IMR-90 (cell line): ENCODE measurements at regions not wholly inside any gene's neighbourhood (a gene's known extent, or its start where the extent isn't known, plus 50 kb on each side); places are given as distances from the start of the nearest gene placed in this dataset.

Experiments
- ATAC-seq: fragments of 200-7000 bp; cut with Tn5 transposase; 2 replicates; pipeline ENCODE4 v1.9.1; 2020; ENCODE audit warnings: low read depth, mild to moderate bottlenecking, moderate library complexity
- BruUV-seq: library from RNA; stranded (reverse); fragments of 400-500 nt; replicated peaks from 2 replicates; lab custom pipeline; 2021; lab: Mats Ljungman, UMichigan
- CTCF ChIA-PET: fragments of 300-600 bp; formaldehyde crosslinking; extraction: SDS; loops from one replicate; lab custom pipeline; 2021; ENCODE audit warnings: antibody characterized with exemption; lab: Yijun Ruan, JAX
- POLR2A ChIA-PET: fragments of 300-600 bp; sonication (Branson Sonifier 250); formaldehyde crosslinking; loops from one replicate; lab custom pipeline; 2022; ENCODE audit warnings: antibody characterized with exemption; ENCODE audit not compliant: unreplicated experiment; lab: Charles Lee
- DNase-seq: peaks from one replicate; pipeline ENCODE4 v3.0.0; 2013
- H2AFZ ChIP-seq: replicated peaks from 2 replicates; pipeline ENCODE3; 2013; ENCODE audit warnings: low read length, mild to moderate bottlenecking; ENCODE audit not compliant: poor library complexity
- H2AK5ac ChIP-seq: 2 replicates; pipeline ENCODE4 v1.6.1; 2013; ENCODE audit warnings: low read depth, low read length, inconsistent platforms
- H2AK9ac ChIP-seq: replicated peaks from 2 replicates; pipeline ENCODE3; 2013; ENCODE audit warnings: mild to moderate bottlenecking, low read depth, low read length, moderate library complexity; ENCODE audit not compliant: poor library complexity
- H2BK120ac ChIP-seq: 2 replicates; pipeline ENCODE4 v1.6.1; 2013; ENCODE audit warnings: low read depth, low read length, inconsistent platforms
- H2BK15ac ChIP-seq: 3 replicates; pipeline ENCODE4 v1.6.1; 2013; ENCODE audit warnings: low read depth, low read length, inconsistent platforms
- H2BK20ac ChIP-seq: 2 replicates; pipeline ENCODE4 v1.6.1; 2013; ENCODE audit warnings: low read depth, mild to moderate bottlenecking, inconsistent platforms, low read length, moderate library complexity
- H2BK5ac ChIP-seq: 2 replicates; pipeline ENCODE4 v1.6.1; 2013; ENCODE audit warnings: mild to moderate bottlenecking, low read depth, low read length, inconsistent platforms; ENCODE audit not compliant: poor library complexity, severe bottlenecking
- H3K14ac ChIP-seq: replicated peaks from 2 replicates; pipeline ENCODE4 v1.6.1; 2013; ENCODE audit warnings: low read depth, low read length, inconsistent platforms
- H3K18ac ChIP-seq: 2 replicates; pipeline ENCODE4 v1.6.1; 2013; ENCODE audit warnings: low read depth, low read length, control low read depth
- H3K23ac ChIP-seq: 2 replicates; pipeline ENCODE4 v1.6.1; 2013; ENCODE audit warnings: low read depth, low read length, inconsistent platforms
- H3K27ac ChIP-seq: 2 replicates; pipeline ENCODE4 v1.5.1; 2013; ENCODE audit warnings: mild to moderate bottlenecking, control low read depth, low read length; ENCODE audit not compliant: insufficient read depth
- H3K27me3 ChIP-seq: 2 replicates; pipeline ENCODE4 v1.6.1; 2013; ENCODE audit warnings: low read length; ENCODE audit not compliant: control insufficient read depth, insufficient read depth
- H3K36me3 ChIP-seq: 2 replicates; pipeline ENCODE4 v1.6.1; 2013; ENCODE audit warnings: low read length, mixed read lengths; ENCODE audit not compliant: control insufficient read depth, insufficient read depth
- H3K4ac ChIP-seq: 2 replicates; pipeline ENCODE4 v1.6.1; 2013; ENCODE audit warnings: low read depth, low read length, inconsistent platforms
- H3K4me1 ChIP-seq: 2 replicates; pipeline ENCODE4 v1.6.1; 2013; ENCODE audit warnings: low read length, mixed read lengths; ENCODE audit not compliant: control insufficient read depth, insufficient read depth
- H3K4me2 ChIP-seq: 2 replicates; pipeline ENCODE4 v1.6.1; 2013; ENCODE audit warnings: low read depth, mild to moderate bottlenecking, control low read depth, low read length, moderate library complexity
- H3K4me3 ChIP-seq: 2 replicates; pipeline ENCODE4 v1.5.1; 2013; ENCODE audit warnings: low read depth, mild to moderate bottlenecking, control low read depth, low read length, moderate library complexity; ENCODE audit not compliant: insufficient read depth
- H3K56ac ChIP-seq: 2 replicates; pipeline ENCODE4 v1.6.1; 2013; ENCODE audit warnings: low read length, inconsistent platforms; ENCODE audit not compliant: insufficient read depth; ENCODE audit errors: extremely low read depth
- H3K79me1 ChIP-seq, 2 experiments: 2 replicates each; pipeline ENCODE4 v1.6.1; 2013; ENCODE audit warnings: low read length in 2 of 2, inconsistent platforms in 1 of 2, low read depth in 1 of 2
- H3K9ac ChIP-seq: 2 replicates; pipeline ENCODE4 v1.6.1; 2013; ENCODE audit warnings: low read depth, low read length, control low read depth
- H3K9me1 ChIP-seq: 2 replicates; pipeline ENCODE4 v1.6.1; 2013; ENCODE audit warnings: low read length, inconsistent platforms; ENCODE audit not compliant: insufficient read depth
- H3K9me3 ChIP-seq: 2 replicates; pipeline ENCODE4 v1.6.1; 2013; ENCODE audit warnings: low read length; ENCODE audit not compliant: control insufficient read depth, insufficient read depth
- H4K20me1 ChIP-seq: 2 replicates; pipeline ENCODE4 v1.6.1; 2013; ENCODE audit warnings: low read length, inconsistent platforms; ENCODE audit not compliant: insufficient read depth
- H4K5ac ChIP-seq: 2 replicates; pipeline ENCODE4 v1.6.1; 2013; ENCODE audit warnings: mild to moderate bottlenecking, low read depth, low read length, control low read depth
- H4K8ac ChIP-seq, 2 experiments: 2 replicates each; pipeline ENCODE4 v1.6.1; 2013; ENCODE audit warnings: low read depth in 2 of 2, low read length in 2 of 2, control low read depth in 1 of 2, inconsistent platforms in 1 of 2
- H4K91ac ChIP-seq: 2 replicates; pipeline ENCODE4 v1.6.1; 2013; ENCODE audit warnings: low read depth, low read length, inconsistent platforms; ENCODE audit not compliant: insufficient read depth
- POLR2A ChIP-seq: IDR thresholded peaks from 2 replicates; pipeline ENCODE4 v1.6.1; 2012; ENCODE audit warnings: mild to moderate bottlenecking, low read depth, low read length
- WGBS, 2 experiments: methylation state at CpG; one replicate each; pipeline versions ENCODE4 v1.1.5 to v1.1.7; 2013; ENCODE audit warnings: missing lambda C conversion rate in 2 of 2; ENCODE audit not compliant: insufficient read length in 1 of 2; ENCODE audit errors: extremely low coverage in 2 of 2; 5-methylcytosine and 5-hydroxymethylcytosine counted together
- dilution Hi-C: fragments of 300-500 bp; cut with HindIII; formaldehyde crosslinking; loops from one replicate; pipeline ENCODE4 v1.14.3; 2018; ENCODE audit warnings: low sequenced_read_pairs; ENCODE audit not compliant: unreplicated experiment
- in situ Hi-C: fragments of 300-500 bp; cut with MboI; formaldehyde crosslinking; loops from 3 replicates; pipeline ENCODE4 v1.14.3; 2019; ENCODE audit warnings: low sequenced_read_pairs, inconsistent platforms, mixed read lengths
- intact Hi-C: fragments of 100-400 bp; cut with micrococcal nuclease; formaldehyde crosslinking; loops from 2 replicates; pipeline ENCODE4 v1.10.0; 2022

DNA sequence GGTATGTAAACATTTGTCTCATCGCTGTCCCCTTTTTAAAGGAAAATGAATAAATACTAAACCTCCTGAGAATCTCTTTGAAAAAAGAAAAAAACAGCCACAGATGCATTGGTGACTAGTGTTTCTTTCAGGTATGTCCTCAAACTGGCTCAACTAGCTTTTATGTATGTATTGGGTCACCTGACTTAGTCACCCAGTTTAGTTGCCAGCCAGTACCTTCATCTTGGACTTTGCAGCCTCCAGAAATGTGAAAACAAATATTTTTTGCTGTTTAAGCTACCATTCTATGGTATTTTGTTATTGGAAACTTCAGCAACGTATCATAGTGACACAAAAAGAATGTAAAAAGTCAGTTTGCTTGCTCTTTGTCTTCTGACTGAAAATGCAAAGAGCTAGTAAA, 1263.5 kb downstream of the FAM133A start:
- no TSS peak for BruUV-seq
- no peak overlapping the region for H4K8ac ChIP-seq
- no peaks in the 10 kb centered on the region for H3K79me1 ChIP-seq
- dilution Hi-C loops: no loop called here
- CTCF ChIA-PET: interaction anchor here (1.2 kb wide), 1 partner anchor 13 kb away, joined by 4 read pairs; no protein-coding TSS in a partner anchor
- no peak overlapping the region for H3K56ac ChIP-seq
- no peaks in the 10 kb centered on the region for H3K9me1 ChIP-seq
- H2AK9ac ChIP-seq: no peak overlapping the region
- H3K4ac ChIP-seq: no peak overlapping the region
- in situ Hi-C loops: no loop called here
- no peak overlapping the region for H2BK20ac ChIP-seq
- POLR2A ChIA-PET: no interaction called here
- H3K9ac ChIP-seq: no peak overlapping the region
- H3K18ac ChIP-seq: no peak overlapping the region
- H2BK120ac ChIP-seq: no peak overlapping the region
- no peak for DNase-seq
- intact Hi-C loops: no loop called here
- H4K5ac ChIP-seq: no peak overlapping the region
- H3K27me3 ChIP-seq: no peaks in the 10 kb centered on the region
- no CpG with 5 or more reads among the region's 2 CpGs for WGBS, 2 experiments
- no peaks in the 10 kb centered on the region for H3K36me3 ChIP-seq
- no peak overlapping the region for H3K14ac ChIP-seq
- no peak for TF ChIP-seq POLR2A
- H2AFZ ChIP-seq: no peak overlapping the region
- no peaks in the 10 kb centered on the region for H3K4me1 ChIP-seq
- no peak overlapping the region for H2BK5ac ChIP-seq
- H3K4me3 ChIP-seq: no peak overlapping the region
- ATAC-seq: no peak
- H3K23ac ChIP-seq: no peak overlapping the region
- no peak overlapping the region for H3K27ac ChIP-seq
- H2BK15ac ChIP-seq: no peak overlapping the region
- no peaks in the 10 kb centered on the region for H4K20me1 ChIP-seq
- no peak overlapping the region for H4K91ac ChIP-seq
- no peak overlapping the region for H2AK5ac ChIP-seq
- H3K9me3 ChIP-seq: no peaks in the 10 kb centered on the region
- H3K4me2 ChIP-seq: no peak overlapping the region
